Osteoblast (primary cell): ENCODE measurements at regions not wholly inside any gene's neighbourhood (a gene's known extent, or its start where the extent isn't known, plus 50 kb on each side); places are given as distances from the start of the nearest gene placed in this dataset.

ENCODE experiments used
- DNase-seq: peaks from one replicate; pipeline ENCODE4 v3.0.0; 2011; ENCODE audit warnings: low spot score, mixed read lengths; ENCODE audit not compliant: insufficient read length; ENCODE audit errors: missing footprints
- H2AFZ ChIP-seq: 2 replicates; pipeline ENCODE4 v1.6.0; 2011; ENCODE audit warnings: mild to moderate bottlenecking, low read length
- H3K27ac ChIP-seq: 2 replicates; pipeline ENCODE4 v1.5.1; 2011; ENCODE audit warnings: mild to moderate bottlenecking, low read depth, low read length, moderate library complexity
- H3K27me3 ChIP-seq: 2 replicates; pipeline ENCODE4 v1.6.0; 2012; ENCODE audit warnings: mild to moderate bottlenecking, control low read depth, inconsistent platforms, low read length, moderate library complexity; ENCODE audit not compliant: insufficient read depth
- H3K36me3 ChIP-seq: 2 replicates; pipeline ENCODE4 v1.5.1; 2011; ENCODE audit warnings: mild to moderate bottlenecking, low read length, control low read depth, moderate library complexity; ENCODE audit not compliant: insufficient read depth
- H3K4me1 ChIP-seq: 2 replicates; pipeline ENCODE4 v1.5.1; 2011; ENCODE audit warnings: mild to moderate bottlenecking, low read length, control low read depth, moderate library complexity; ENCODE audit not compliant: insufficient read depth
- H3K4me2 ChIP-seq: 2 replicates; pipeline ENCODE4 v1.6.0; 2011; ENCODE audit warnings: mild to moderate bottlenecking, low read length; ENCODE audit not compliant: insufficient read depth
- H3K4me3 ChIP-seq: fragments of 200-600 bp; sonication (generic); 3 replicates; pipeline ENCODE4 v1.5.1; 2012; ENCODE audit warnings: mild to moderate bottlenecking, low read length, inconsistent platforms; ENCODE audit not compliant: insufficient read depth
- H3K79me2 ChIP-seq: 2 replicates; pipeline ENCODE4 v1.6.0; 2012; ENCODE audit warnings: mild to moderate bottlenecking, low read length, control low read depth, inconsistent platforms; ENCODE audit not compliant: insufficient read depth
- H3K9me3 ChIP-seq: 2 replicates; pipeline ENCODE4 v1.5.1; 2011; ENCODE audit warnings: low read depth, low read length, control low read depth
- H4K20me1 ChIP-seq: 2 replicates; pipeline ENCODE4 v1.6.0; 2012; ENCODE audit warnings: mild to moderate bottlenecking, low read length, control low read depth; ENCODE audit not compliant: insufficient read depth
- TF ChIP-seq, protein P1 (sequence below): IDR thresholded peaks from 2 replicates; pipeline ENCODE4 v1.5.1; 2011; ENCODE audit warnings: mild to moderate bottlenecking, low read depth, low read length, moderate library complexity; ENCODE audit errors: extremely low read depth

DNA sequence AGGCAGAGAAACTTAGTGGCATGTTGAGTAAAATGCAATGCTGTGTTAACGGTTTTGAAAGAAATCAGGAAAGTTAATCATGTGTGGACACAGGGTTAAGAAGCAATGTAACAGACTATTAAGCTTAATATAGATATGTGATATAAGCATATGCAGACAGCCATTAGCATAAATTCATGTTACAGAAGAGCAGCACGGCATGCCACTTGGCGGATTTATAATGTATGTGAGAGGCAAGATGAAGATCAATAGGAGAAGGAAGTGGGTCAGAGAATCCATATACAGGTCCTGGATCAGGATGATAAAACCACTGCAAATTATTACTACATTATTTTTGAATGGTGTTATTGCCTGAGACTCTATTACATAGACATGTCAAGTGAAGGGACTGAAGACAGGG is 694.3 kb downstream of the MCTP2 start:
- Histone ChIP-seq H3K79me2 (no peaks in the 10 kb centered on the region), H2AFZ (no peak overlapping the region), H3K27ac (no peak overlapping the region), H3K36me3 (no peaks in the 10 kb centered on the region), H3K27me3 (no peaks in the 10 kb centered on the region), H4K20me1 (no peaks in the 10 kb centered on the region), H3K4me1 (no peaks in the 10 kb centered on the region), H3K9me3 (peaks cover 4% of the 10 kb centered on the region), H3K4me3 (no peak overlapping the region), H3K4me2 (no peak overlapping the region)
- TF ChIP-seq, protein P1, sequence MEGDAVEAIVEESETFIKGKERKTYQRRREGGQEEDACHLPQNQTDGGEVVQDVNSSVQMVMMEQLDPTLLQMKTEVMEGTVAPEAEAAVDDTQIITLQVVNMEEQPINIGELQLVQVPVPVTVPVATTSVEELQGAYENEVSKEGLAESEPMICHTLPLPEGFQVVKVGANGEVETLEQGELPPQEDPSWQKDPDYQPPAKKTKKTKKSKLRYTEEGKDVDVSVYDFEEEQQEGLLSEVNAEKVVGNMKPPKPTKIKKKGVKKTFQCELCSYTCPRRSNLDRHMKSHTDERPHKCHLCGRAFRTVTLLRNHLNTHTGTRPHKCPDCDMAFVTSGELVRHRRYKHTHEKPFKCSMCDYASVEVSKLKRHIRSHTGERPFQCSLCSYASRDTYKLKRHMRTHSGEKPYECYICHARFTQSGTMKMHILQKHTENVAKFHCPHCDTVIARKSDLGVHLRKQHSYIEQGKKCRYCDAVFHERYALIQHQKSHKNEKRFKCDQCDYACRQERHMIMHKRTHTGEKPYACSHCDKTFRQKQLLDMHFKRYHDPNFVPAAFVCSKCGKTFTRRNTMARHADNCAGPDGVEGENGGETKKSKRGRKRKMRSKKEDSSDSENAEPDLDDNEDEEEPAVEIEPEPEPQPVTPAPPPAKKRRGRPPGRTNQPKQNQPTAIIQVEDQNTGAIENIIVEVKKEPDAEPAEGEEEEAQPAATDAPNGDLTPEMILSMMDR, result no peak
- no peak for DNase-seq

DNA sequence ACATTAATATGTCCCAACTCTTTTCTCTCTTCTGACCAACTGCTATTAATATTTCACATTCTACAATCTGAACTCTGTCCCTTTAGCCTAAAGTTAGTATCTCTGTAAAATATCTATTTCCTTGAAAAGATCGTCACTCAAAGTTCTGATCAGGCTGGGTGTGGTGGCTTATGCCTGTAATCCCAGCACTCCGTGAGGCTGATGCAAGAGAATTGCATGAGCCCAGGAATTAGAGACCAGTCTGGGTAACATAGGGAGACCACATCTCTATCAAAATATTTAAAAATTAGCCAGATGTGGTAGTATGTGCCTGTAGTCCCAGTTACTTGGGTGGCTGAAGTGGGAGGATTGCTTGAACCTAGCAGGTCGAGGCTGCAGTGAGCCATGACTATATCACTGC is 695.6 kb downstream of the MCTP2 start:
- TF ChIP-seq, protein P1, result no peak
- no peak overlapping the region for H3K27ac ChIP-seq
- no peak overlapping the region for H3K4me2 ChIP-seq
- no peaks in the 10 kb centered on the region for H3K79me2 ChIP-seq
- H3K4me1 ChIP-seq, result no peaks in the 10 kb centered on the region
- no peaks in the 10 kb centered on the region for H4K20me1 ChIP-seq
- H3K9me3 ChIP-seq, result peaks cover 4% of the 10 kb centered on the region
- no peak overlapping the region for H2AFZ ChIP-seq
- H3K27me3 ChIP-seq, result no peaks in the 10 kb centered on the region
- no peak for DNase-seq
- no peak overlapping the region for H3K4me3 ChIP-seq
- no peaks in the 10 kb centered on the region for H3K36me3 ChIP-seq

DNA sequence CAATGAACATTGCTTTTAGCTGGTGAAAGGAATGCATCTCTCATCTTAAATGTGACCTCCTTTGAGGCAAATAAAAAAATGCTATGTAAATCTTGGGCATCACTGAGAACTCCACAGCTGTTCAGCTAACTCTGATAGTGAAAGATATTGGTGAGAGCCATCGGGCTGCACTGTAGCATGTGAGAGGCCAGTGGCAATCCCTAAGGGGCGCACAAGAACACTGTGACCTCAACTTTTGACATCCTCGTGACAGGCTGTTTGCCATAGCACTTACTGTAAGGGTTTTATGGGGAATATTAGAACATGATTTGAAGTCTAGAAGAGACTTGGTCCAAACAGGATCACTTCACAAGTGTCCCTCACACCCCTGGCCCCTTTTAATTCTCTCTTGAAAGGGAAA is 697.9 kb downstream of the MCTP2 start:
- Histone ChIP-seq H3K27ac (no peak overlapping the region), H3K4me3 (no peak overlapping the region), H3K9me3 (peaks cover 4% of the 10 kb centered on the region), H3K36me3 (no peaks in the 10 kb centered on the region), H3K4me1 (no peaks in the 10 kb centered on the region), H3K79me2 (no peaks in the 10 kb centered on the region), H3K27me3 (no peaks in the 10 kb centered on the region), H2AFZ (no peak overlapping the region), H4K20me1 (no peaks in the 10 kb centered on the region), H3K4me2 (no peak overlapping the region)
- TF ChIP-seq, protein P1, result no peak
- no peak for DNase-seq

DNA sequence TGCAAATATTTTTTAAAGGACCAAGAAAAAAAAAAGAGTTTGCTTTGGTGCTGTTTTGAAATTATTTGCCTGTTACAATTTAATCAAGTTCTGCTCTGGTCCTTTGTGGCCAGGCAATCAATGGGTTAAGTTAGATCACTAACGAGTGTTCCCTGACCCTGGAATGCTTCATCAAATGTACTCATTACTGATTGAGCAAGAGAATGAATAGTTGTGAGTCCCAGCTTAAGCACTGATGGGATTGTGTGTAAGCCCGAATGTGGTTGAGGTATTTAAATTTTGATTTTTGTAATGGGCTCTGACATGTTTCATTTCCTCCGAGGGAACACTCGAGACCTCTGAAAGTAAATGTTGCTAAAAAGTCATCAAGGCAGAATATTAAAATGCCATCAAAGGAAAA is 699.1 kb downstream of the MCTP2 start:
- Histone ChIP-seq H3K79me2 (no peaks in the 10 kb centered on the region), H4K20me1 (no peaks in the 10 kb centered on the region), H3K9me3 (peaks cover 4% of the 10 kb centered on the region), H3K4me2 (no peak overlapping the region), H2AFZ (no peak overlapping the region), H3K27ac (no peak overlapping the region), H3K4me3 (no peak overlapping the region), H3K27me3 (no peaks in the 10 kb centered on the region), H3K36me3 (no peaks in the 10 kb centered on the region), H3K4me1 (no peaks in the 10 kb centered on the region)
- DNase-seq, result no peak
- TF ChIP-seq, protein P1, result no peak
